ENCODE measurements at regions not wholly inside any gene's neighbourhood (a gene's known extent, or its start where the extent isn't known, plus 50 kb on each side); places are given as distances from the start of the nearest gene placed in this dataset.

GRCh38 chr11:133679896-133680295, 147.6 kb upstream of the OPCML start:
- CTCF ChIA-PET (ENCODE audit: unreplicated experiment): no interaction called here
- POLR2A ChIA-PET: no interaction called here
- intact Hi-C loops (cut with micrococcal nuclease; ENCODE audit: unreplicated experiment): no loop called here

GRCh38 chr11:133678191-133678590, 145.9 kb upstream of the OPCML start:
- H3K9me3 ChIP-seq (ENCODE audit: low read length): no peaks in the 10 kb centered on the region
- intact Hi-C loops (cut with micrococcal nuclease; ENCODE audit: unreplicated experiment): no loop called here
- H3K79me2 ChIP-seq (ENCODE audit: insufficient read depth, low read depth, low read length): no peaks in the 10 kb centered on the region
- POLR2A ChIA-PET: no interaction called here
- H4K20me1 ChIP-seq (ENCODE audit: insufficient read depth, low read length): no peaks in the 10 kb centered on the region
- DNase-seq (ENCODE audit: low spot score): no peak
- no peaks in the 10 kb centered on the region for H3K9me2 ChIP-seq (ENCODE audit: insufficient read depth, low read length)
- no peaks in the 10 kb centered on the region for H3K36me3 ChIP-seq (ENCODE audit: insufficient read depth, low read length)
- H3K27ac ChIP-seq (ENCODE audit: low read depth, low read length, poor library complexity, severe bottlenecking): no peak overlapping the region
- CTCF ChIA-PET (ENCODE audit: unreplicated experiment): no interaction called here
- BruUV-seq (replicated peaks): no TSS peak
- H2AFZ ChIP-seq (ENCODE audit: low read length): no peak overlapping the region
- no peak overlapping the region for H3K4me3 ChIP-seq (ENCODE audit: low read depth, low read length, poor library complexity, severe bottlenecking)
- no peak overlapping the region for H3K4me2 ChIP-seq (ENCODE audit: low read length)
- H3K4me1 ChIP-seq (ENCODE audit: insufficient read depth, low read length, poor library complexity, severe bottlenecking): no peaks in the 10 kb centered on the region
- no peak for TF ChIP-seq EZH2phosphoT487 (IDR thresholded peaks at IDR 0.05; ENCODE audit: borderline replicate concordance, low read depth, low read length)
- TF ChIP-seq CTCF (conservative IDR thresholded peaks at IDR 0.05; ENCODE audit: low read length): no peak

More at GRCh38 chr11:133679896-133680295, 147.6 kb upstream of the OPCML start:
- Histone ChIP-seq H3K4me3 (ENCODE audit: low read depth, low read length, poor library complexity, severe bottlenecking) (no peak overlapping the region), H4K20me1 (ENCODE audit: insufficient read depth, low read length) (no peaks in the 10 kb centered on the region), H3K27ac (ENCODE audit: low read depth, low read length, poor library complexity, severe bottlenecking) (no peak overlapping the region), H3K4me2 (ENCODE audit: low read length) (no peak overlapping the region), H3K9me3 (ENCODE audit: low read length) (no peaks in the 10 kb centered on the region), H2AFZ (ENCODE audit: low read length) (no peak overlapping the region), H3K4me1 (ENCODE audit: insufficient read depth, low read length, poor library complexity, severe bottlenecking) (no peaks in the 10 kb centered on the region), H3K79me2 (ENCODE audit: insufficient read depth, low read depth, low read length) (no peaks in the 10 kb centered on the region), H3K36me3 (ENCODE audit: insufficient read depth, low read length) (no peaks in the 10 kb centered on the region), H3K9me2 (ENCODE audit: insufficient read depth, low read length) (no peaks in the 10 kb centered on the region)
- no peak for DNase-seq (ENCODE audit: low spot score)
- TF ChIP-seq CTCF (conservative IDR thresholded peaks at IDR 0.05; ENCODE audit: low read length): no peak
- no peak for TF ChIP-seq EZH2phosphoT487 (IDR thresholded peaks at IDR 0.05; ENCODE audit: borderline replicate concordance, low read depth, low read length)
- no TSS peak for BruUV-seq (replicated peaks)

GRCh38 chr11:133677387-133677786, 145.1 kb upstream of the OPCML start:
- no peak for DNase-seq (ENCODE audit: low spot score)
- Histone ChIP-seq H3K9me2 (ENCODE audit: insufficient read depth, low read length) (no peaks in the 10 kb centered on the region), H3K79me2 (ENCODE audit: insufficient read depth, low read depth, low read length) (no peaks in the 10 kb centered on the region), H3K4me3 (ENCODE audit: low read depth, low read length, poor library complexity, severe bottlenecking) (no peak overlapping the region), H3K36me3 (ENCODE audit: insufficient read depth, low read length) (no peaks in the 10 kb centered on the region), H4K20me1 (ENCODE audit: insufficient read depth, low read length) (no peaks in the 10 kb centered on the region), H3K27ac (ENCODE audit: low read depth, low read length, poor library complexity, severe bottlenecking) (no peak overlapping the region), H2AFZ (ENCODE audit: low read length) (no peak overlapping the region), H3K9me3 (ENCODE audit: low read length) (no peaks in the 10 kb centered on the region), H3K4me2 (ENCODE audit: low read length) (no peak overlapping the region), H3K4me1 (ENCODE audit: insufficient read depth, low read length, poor library complexity, severe bottlenecking) (no peaks in the 10 kb centered on the region)
- no TSS peak for BruUV-seq (replicated peaks)
- TF ChIP-seq CTCF (conservative IDR thresholded peaks at IDR 0.05; ENCODE audit: low read length): no peak
- no peak for TF ChIP-seq EZH2phosphoT487 (IDR thresholded peaks at IDR 0.05; ENCODE audit: borderline replicate concordance, low read depth, low read length)
- intact Hi-C loops (cut with micrococcal nuclease; ENCODE audit: unreplicated experiment): no loop called here
- POLR2A ChIA-PET: no interaction called here
- CTCF ChIA-PET (ENCODE audit: unreplicated experiment): no interaction called here

Measured in OCI-LY7 (cell line).